ENCODE measurements at regions not wholly inside any gene's neighbourhood (a gene's known extent, or its start where the extent isn't known, plus 50 kb on each side); places are given as distances from the start of the nearest gene placed in this dataset.

DNA sequence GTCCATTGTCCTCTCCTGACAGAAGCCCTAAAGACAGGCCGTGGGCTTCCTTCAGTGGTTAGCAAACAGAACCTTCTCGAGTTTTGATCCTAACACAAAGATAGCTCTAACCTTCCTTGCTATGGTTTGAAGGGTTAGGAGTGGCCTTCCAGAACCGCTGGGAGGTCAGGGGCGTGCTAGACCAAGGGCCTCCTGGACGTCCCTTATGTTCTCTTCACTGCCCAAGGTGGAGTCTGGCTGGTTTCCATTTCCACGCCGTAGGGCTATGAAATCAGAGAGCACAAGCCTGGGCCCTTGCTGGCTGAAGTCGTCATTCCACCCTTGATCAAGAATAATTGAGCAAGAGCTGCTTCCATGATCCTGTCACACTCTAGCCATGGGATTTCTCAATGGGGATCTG lies 475.1 kb downstream of the SHQ1 start:
- Mint-ChIP-seq H3K27ac (peak overlapping the region in 2 of 7 donors; percentile 32 to 65), H3K4me1 (peaks cover 20% of the 10 kb centered on the region), H3K9me3 (peaks cover 0 to 2% (median 0%) of the 10 kb centered on the region in 7 donors), H3K27me3 (ENCODE audit: low read depth in 3 of 3) (no peaks in the 10 kb centered on the region), H3K36me3 (peaks cover 17 to 22% of the 10 kb centered on the region in 2 donors), H3K4me3 (no peak overlapping the region)
- TF ChIP-seq, protein P1, sequence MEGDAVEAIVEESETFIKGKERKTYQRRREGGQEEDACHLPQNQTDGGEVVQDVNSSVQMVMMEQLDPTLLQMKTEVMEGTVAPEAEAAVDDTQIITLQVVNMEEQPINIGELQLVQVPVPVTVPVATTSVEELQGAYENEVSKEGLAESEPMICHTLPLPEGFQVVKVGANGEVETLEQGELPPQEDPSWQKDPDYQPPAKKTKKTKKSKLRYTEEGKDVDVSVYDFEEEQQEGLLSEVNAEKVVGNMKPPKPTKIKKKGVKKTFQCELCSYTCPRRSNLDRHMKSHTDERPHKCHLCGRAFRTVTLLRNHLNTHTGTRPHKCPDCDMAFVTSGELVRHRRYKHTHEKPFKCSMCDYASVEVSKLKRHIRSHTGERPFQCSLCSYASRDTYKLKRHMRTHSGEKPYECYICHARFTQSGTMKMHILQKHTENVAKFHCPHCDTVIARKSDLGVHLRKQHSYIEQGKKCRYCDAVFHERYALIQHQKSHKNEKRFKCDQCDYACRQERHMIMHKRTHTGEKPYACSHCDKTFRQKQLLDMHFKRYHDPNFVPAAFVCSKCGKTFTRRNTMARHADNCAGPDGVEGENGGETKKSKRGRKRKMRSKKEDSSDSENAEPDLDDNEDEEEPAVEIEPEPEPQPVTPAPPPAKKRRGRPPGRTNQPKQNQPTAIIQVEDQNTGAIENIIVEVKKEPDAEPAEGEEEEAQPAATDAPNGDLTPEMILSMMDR (IDR thresholded peaks at IDR 0.05), result no peak
- H3K9ac ChIP-seq (ENCODE audit: insufficient read depth, low read length, poor library complexity, severe bottlenecking), result no peak overlapping the region
- peaks cover 25% of the 10 kb centered on the region for H4K20me1 ChIP-seq (ENCODE audit: insufficient read depth, low read length)
- peaks cover 13 to 25% of the 10 kb centered on the region in 2 donors for H3K4me1 ChIP-seq (ENCODE audit: control insufficient read depth in 1 of 2, insufficient read depth in 2 of 2, low read length in 2 of 2)
- no peak overlapping the region for H3K4me2 ChIP-seq (replicated peaks; ENCODE audit: extremely low read depth, low read length, poor library complexity, severe bottlenecking)
- H3K27me3 ChIP-seq (ENCODE audit: control insufficient read depth in 2 of 2, insufficient read depth in 2 of 2, low read length in 2 of 2), result no peaks in the 10 kb centered on the region
- peaks cover 2 to 10% of the 10 kb centered on the region in 2 donors for H3K36me3 ChIP-seq (replicated peaks in 1 of 2; ENCODE audit: control insufficient read depth in 1 of 2, insufficient read depth in 2 of 2, low read length in 2 of 2)
- DNase-seq, result no peak
- H2AFZ ChIP-seq (ENCODE audit: insufficient read depth, low read depth, low read length, poor library complexity, severe bottlenecking), result no peak overlapping the region
- H3K79me2 ChIP-seq (ENCODE audit: insufficient read depth, low read length), result no peaks in the 10 kb centered on the region
- no peak overlapping the region for H3K4me3 ChIP-seq (replicated peaks in 1 of 3; ENCODE audit: low read depth in 2 of 3, low read length in 3 of 3)
- no peaks in the 10 kb centered on the region for H3K9me3 ChIP-seq (replicated peaks in 1 of 2; ENCODE audit: control insufficient read depth in 1 of 2, insufficient read depth in 1 of 2, low read length in 2 of 2)
- 100% methylated on average over 3 of the region's 8 CpGs for WGBS (ENCODE audit: insufficient coverage)
- H3K27ac ChIP-seq (ENCODE audit: low read depth in 1 of 2, low read length in 2 of 2), result no peak overlapping the region
- intact Hi-C loops (cut with micrococcal nuclease), result no loop called here

GRCh38 chr3:72372161-72372560 lies 476.1 kb downstream of the SHQ1 start:
- H3K79me2 ChIP-seq (ENCODE audit: insufficient read depth, low read length), result no peaks in the 10 kb centered on the region
- no peak overlapping the region for H3K4me2 ChIP-seq (replicated peaks; ENCODE audit: extremely low read depth, low read length, poor library complexity, severe bottlenecking)
- Mint-ChIP-seq H3K4me3 (no peak overlapping the region), H3K9me3 (peaks cover 0 to 2% (median 0%) of the 10 kb centered on the region in 7 donors), H3K4me1 (peaks cover 16% of the 10 kb centered on the region), H3K27ac (peak overlapping the region in 2 of 7 donors; percentile 26 to 41), H3K36me3 (peaks cover 11 to 18% of the 10 kb centered on the region in 2 donors), H3K27me3 (ENCODE audit: low read depth in 3 of 3) (no peaks in the 10 kb centered on the region)
- 100% methylated on average over 2 of the region's 3 CpGs for WGBS (ENCODE audit: insufficient coverage)
- no peak overlapping the region for H3K9ac ChIP-seq (ENCODE audit: insufficient read depth, low read length, poor library complexity, severe bottlenecking)
- H3K27me3 ChIP-seq (ENCODE audit: control insufficient read depth in 2 of 2, insufficient read depth in 2 of 2, low read length in 2 of 2), result no peaks in the 10 kb centered on the region
- peaks cover 9 to 20% of the 10 kb centered on the region in 2 donors for H3K4me1 ChIP-seq (ENCODE audit: control insufficient read depth in 1 of 2, insufficient read depth in 2 of 2, low read length in 2 of 2)
- DNase-seq, result no peak
- intact Hi-C loops (cut with micrococcal nuclease), result no loop called here
- H3K36me3 ChIP-seq (replicated peaks in 1 of 2; ENCODE audit: control insufficient read depth in 1 of 2, insufficient read depth in 2 of 2, low read length in 2 of 2), result peaks cover 0 to 8% of the 10 kb centered on the region in 2 donors
- H3K9me3 ChIP-seq (replicated peaks in 1 of 2; ENCODE audit: control insufficient read depth in 1 of 2, insufficient read depth in 1 of 2, low read length in 2 of 2), result no peaks in the 10 kb centered on the region
- peaks cover 21% of the 10 kb centered on the region for H4K20me1 ChIP-seq (ENCODE audit: insufficient read depth, low read length)
- H3K4me3 ChIP-seq (replicated peaks in 1 of 3; ENCODE audit: low read depth in 2 of 3, low read length in 3 of 3), result no peak overlapping the region
- no peak overlapping the region for H2AFZ ChIP-seq (ENCODE audit: insufficient read depth, low read depth, low read length, poor library complexity, severe bottlenecking)
- TF ChIP-seq, protein P1 (IDR thresholded peaks at IDR 0.05), result no peak
- H3K27ac ChIP-seq (ENCODE audit: low read depth in 1 of 2, low read length in 2 of 2), result no peak overlapping the region
